HCT116 (cell line): ENCODE measurements at regions not wholly inside any gene's neighbourhood (a gene's known extent, or its start where the extent isn't known, plus 50 kb on each side); places are given as distances from the start of the nearest gene placed in this dataset.

Experiments used
- ATAC-seq: fragments of 200-7000 bp; cut with Tn5 transposase; 2 replicates; pipeline ENCODE4 v1.9.1; 2020; ENCODE audit warnings: mild to moderate bottlenecking, moderate library complexity
- BruUV-seq: library from RNA; stranded (reverse); fragments of 400-500 nt; replicated peaks from 2 replicates; lab custom pipeline; 2021; lab: Mats Ljungman, UMichigan
- CTCF ChIA-PET: fragments of 300-600 bp; sonication (Branson Sonifier 250); formaldehyde crosslinking; loops from one replicate; lab custom pipeline; 2021; ENCODE audit warnings: antibody characterized with exemption; lab: Charles Lee
- POLR2A ChIA-PET: fragments of 300-600, 350-600 bp; sonication (Branson Sonifier 250); formaldehyde crosslinking; loops from one replicate; lab custom pipeline; 2021; ENCODE audit warnings: antibody characterized with exemption; lab: Charles Lee
- RAD21 ChIA-PET, 2 experiments: fragments of 300-600 bp; sonication (Branson Sonifier 250); formaldehyde crosslinking; loops; one replicate each; lab custom pipeline; 2023; ENCODE audit warnings: low total read pairs in 2 of 2; ENCODE audit not compliant: uncharacterized antibody in 2 of 2, unreplicated experiment in 2 of 2, low non-redundant PET in 1 of 2; lab: Charles Lee
- DNase-seq: peaks from one replicate; pipeline ENCODE4 v3.0.0-alpha.2; 2010; ENCODE audit warnings: low read depth, low spot score
- H2AFZ ChIP-seq: fragments of 200-600 bp; shearing (Covaris generic), sonication (generic); 2 replicates; pipeline ENCODE4 v1.6.1; 2017; ENCODE audit warnings: low read depth, mixed run types, mixed read lengths, antibody characterized with exemption, low read length; ENCODE audit not compliant: poor library complexity, severe bottlenecking
- H3K27ac ChIP-seq: 2 replicates; pipeline ENCODE4 v1.5.1; 2012; ENCODE audit warnings: low read depth, low read length
- H3K27me3 ChIP-seq: fragments of 200-600 bp; sonication (generic); 2 replicates; pipeline ENCODE4 v1.6.1; 2016; ENCODE audit warnings: mixed run types, low read length, mixed read lengths; ENCODE audit not compliant: insufficient read depth
- H3K36me3 ChIP-seq, 2 experiments: fragments of 200-500 bp in 1 of 2; fragments of 200-600 bp in 1 of 2; sonication (Bioruptor generic) in 1 of 2; sonication (generic) in 1 of 2; 2 replicates each; pipeline versions ENCODE4 v1.5.1 to v1.6.1; 2014 to 2016; ENCODE audit warnings: low read length in 2 of 2, inconsistent platforms in 1 of 2, mixed read lengths in 1 of 2, mixed run types in 1 of 2; ENCODE audit not compliant: insufficient read depth in 2 of 2, control insufficient read depth in 1 of 2
- H3K4me1 ChIP-seq, 2 experiments: fragments of 200-600 bp in 1 of 2; sonication (generic) in 1 of 2; 2 replicates each; pipeline versions ENCODE4 v1.5.1 to v1.6.1; 2012 to 2017; ENCODE audit warnings: low read length in 2 of 2, inconsistent platforms in 1 of 2, mild to moderate bottlenecking in 1 of 2, mixed read lengths in 1 of 2, mixed run types in 1 of 2, moderate library complexity in 1 of 2; ENCODE audit not compliant: insufficient read depth in 2 of 2, control insufficient read depth in 1 of 2
- H3K4me2 ChIP-seq: fragments of 200-600 bp; sonication (generic); 2 replicates; pipeline ENCODE4 v1.6.1; 2017; ENCODE audit warnings: mixed run types, low read length, mixed read lengths
- H3K4me3 ChIP-seq, 2 experiments: fragments of 200-600 bp in 1 of 2; sonication (generic) in 1 of 2; replicated peaks in 1 of 2; 2 replicates each; pipeline ENCODE4 v1.5.1; 2011 to 2016; ENCODE audit warnings: low read length in 2 of 2, control low read depth in 1 of 2, low read depth in 1 of 2, mild to moderate bottlenecking in 1 of 2, mixed read lengths in 1 of 2, mixed run types in 1 of 2
- H3K79me2 ChIP-seq: fragments of 200-600 bp; sonication (generic); 2 replicates; pipeline ENCODE4 v1.6.1; 2017; ENCODE audit warnings: mild to moderate bottlenecking, mixed run types, low read length, moderate library complexity, mixed read lengths; ENCODE audit not compliant: insufficient read depth
- H3K9ac ChIP-seq: fragments of 200-600 bp; sonication (generic); 2 replicates; pipeline ENCODE4 v1.6.1; 2016; ENCODE audit warnings: low read length, mixed read lengths
- H3K9me2 ChIP-seq: fragments of 200-600 bp; sonication (generic), shearing (Covaris generic); 2 replicates; pipeline ENCODE4 v1.6.1; 2017; ENCODE audit warnings: mixed run types, mild to moderate bottlenecking, moderate library complexity; ENCODE audit not compliant: insufficient read depth
- H3K9me3 ChIP-seq, 2 experiments: fragments of 200-500 bp in 1 of 2; fragments of 200-600 bp in 1 of 2; sonication (Bioruptor generic) in 1 of 2; sonication (generic) in 1 of 2; 2 replicates each; pipeline ENCODE4 v1.6.1; 2014 to 2017; ENCODE audit warnings: low read length in 2 of 2, mixed read lengths in 2 of 2, inconsistent platforms in 1 of 2, low read depth in 1 of 2, mild to moderate bottlenecking in 1 of 2, mixed run types in 1 of 2, moderate library complexity in 1 of 2; ENCODE audit not compliant: control insufficient read depth in 1 of 2, insufficient read depth in 1 of 2
- H4K20me1 ChIP-seq: fragments of 200-600 bp; sonication (generic), shearing (Covaris generic); 2 replicates; pipeline ENCODE4 v1.6.1; 2017; ENCODE audit warnings: mixed run types, mild to moderate bottlenecking, moderate library complexity; ENCODE audit not compliant: insufficient read depth
- CBX3 ChIP-seq: IDR thresholded peaks from 2 replicates; pipeline ENCODE4 v1.6.1; 2012; ENCODE audit warnings: low read depth
- CEBPB ChIP-seq: IDR thresholded peaks from 2 replicates; pipeline ENCODE4 v1.6.1; 2012; ENCODE audit warnings: low read depth
- CTCF ChIP-seq, 3 experiments: fragments of 200-600 bp in 1 of 3; sonication (generic) in 1 of 3; IDR thresholded peaks in 2 of 3; conservative IDR thresholded peaks in 1 of 3; 2 replicates each; pipeline ENCODE4 v1.5.1; 2012 to 2017; ENCODE audit warnings: low read depth in 2 of 3, low read length in 2 of 3, antibody characterized with exemption in 1 of 3, borderline replicate concordance in 1 of 3, control low read depth in 1 of 3, mild to moderate bottlenecking in 1 of 3, mixed read lengths in 1 of 3, mixed run types in 1 of 3, moderate library complexity in 1 of 3; ENCODE audit not compliant: insufficient read depth in 1 of 3
- EGR1 ChIP-seq: IDR thresholded peaks from 2 replicates; pipeline ENCODE4 v1.6.1; 2012; ENCODE audit warnings: low read depth
- FOSL1 ChIP-seq: IDR thresholded peaks from 2 replicates; pipeline ENCODE4 v1.6.1; 2012; ENCODE audit warnings: low read depth
- JUND ChIP-seq: IDR thresholded peaks from 2 replicates; pipeline ENCODE4 v1.6.1; 2012
- MAX ChIP-seq: IDR thresholded peaks from 2 replicates; pipeline ENCODE4 v1.6.1; 2012
- POLR2A ChIP-seq: IDR thresholded peaks from 2 replicates; pipeline ENCODE4 v1.7.0; 2011; ENCODE audit warnings: borderline replicate concordance; ENCODE audit not compliant: insufficient read depth, insufficient read length; ENCODE audit errors: extremely low read depth
- POLR2AphosphoS5 ChIP-seq: IDR thresholded peaks from 2 replicates; pipeline ENCODE4 v1.6.1; 2011; ENCODE audit warnings: mild to moderate bottlenecking, low read depth, low read length, moderate library complexity
- RAD21 ChIP-seq: IDR thresholded peaks from 2 replicates; pipeline ENCODE4 v1.6.1; 2012; ENCODE audit warnings: low read depth, mild to moderate bottlenecking
- REST ChIP-seq: IDR thresholded peaks from 2 replicates; pipeline ENCODE4 v1.6.1; 2012; ENCODE audit warnings: low read depth
- SIN3A ChIP-seq: IDR thresholded peaks from 2 replicates; pipeline ENCODE4 v1.6.1; 2012; ENCODE audit warnings: low read depth
- SP1 ChIP-seq: IDR thresholded peaks from 2 replicates; pipeline ENCODE4 v1.6.1; 2012; ENCODE audit warnings: low read depth
- SRF ChIP-seq: IDR thresholded peaks from 2 replicates; pipeline ENCODE4 v1.6.1; 2012; ENCODE audit warnings: low read depth
- TCF7L2 ChIP-seq: IDR thresholded peaks from 2 replicates; pipeline ENCODE4 v1.7.0; 2011; ENCODE audit warnings: borderline replicate concordance, inconsistent platforms; ENCODE audit not compliant: insufficient read depth, insufficient read length; ENCODE audit errors: extremely low read depth
- ZBTB33 ChIP-seq: IDR thresholded peaks from 2 replicates; pipeline ENCODE4 v1.6.1; 2011; ENCODE audit warnings: mild to moderate bottlenecking, low read length, moderate library complexity; ENCODE audit not compliant: insufficient replicate concordance; ENCODE audit errors: extremely low read depth
- ZFX ChIP-seq: fragments of 450-650 bp; IDR thresholded peaks from 2 replicates; pipeline ENCODE4 v1.6.1; 2017
- ZNF274 ChIP-seq: fragments of 200-500 bp; sonication (Bioruptor generic); IDR thresholded peaks from 2 replicates; pipeline ENCODE4 v1.6.1; 2014; ENCODE audit warnings: mild to moderate bottlenecking, low read depth, low read length, inconsistent platforms
- intact Hi-C: fragments of 100-400 bp; cut with micrococcal nuclease; formaldehyde crosslinking; loops from 2 replicates; pipeline ENCODE4 v1.10.0; 2022

- no peak for ATAC-seq
- 0 out of 2 replicates have a peak, but pooled peaks cover 8% of the 10 kb centered on the region for H3K27me3 ChIP-seq
- H2AFZ ChIP-seq: no peak overlapping the region
- no peak overlapping the region for H3K9ac ChIP-seq
- H3K9me3 ChIP-seq: no peaks in the 10 kb centered on the region
- POLR2A ChIA-PET: no interaction called here
- no peaks in the 10 kb centered on the region for H4K20me1 ChIP-seq
- no peaks in the 10 kb centered on the region for H3K36me3 ChIP-seq
- no peaks in the 10 kb centered on the region for H3K79me2 ChIP-seq
- TF ChIP-seq SRF: no peak
- no peak for TF ChIP-seq POLR2A
- TF ChIP-seq CEBPB: no peak
- no peak for TF ChIP-seq SIN3A
- no peak for TF ChIP-seq ZBTB33
- TF ChIP-seq MAX: no peak
- no peak for TF ChIP-seq CBX3
- TF ChIP-seq ZFX: no peak
- TF ChIP-seq JUND: no peak
- TF ChIP-seq CTCF (IDR thresholded peaks at IDR 0.05 in 2 of 3, conservative IDR thresholded peaks at IDR 0.05 in 1 of 3; ENCODE audit: borderline replicate concordance in 1 of 3, insufficient read depth in 1 of 3, low read depth in 2 of 3, low read length in 2 of 3): no peak
- TF ChIP-seq REST: no peak
- TF ChIP-seq TCF7L2: no peak
- no peak for TF ChIP-seq ZNF274
- TF ChIP-seq FOSL1: no peak
- TF ChIP-seq POLR2AphosphoS5: no peak
- no peak for TF ChIP-seq SP1
- no peak for TF ChIP-seq EGR1
- TF ChIP-seq RAD21: no peak
- CTCF ChIA-PET: no interaction called here
- H3K9me2 ChIP-seq: no peaks in the 10 kb centered on the region
- no TSS peak for BruUV-seq
- no peak overlapping the region for H3K4me2 ChIP-seq
- no peak overlapping the region for H3K27ac ChIP-seq
- no peak for DNase-seq
- no peaks in the 10 kb centered on the region for H3K4me1 ChIP-seq
- intact Hi-C loops: no loop called here
- RAD21 ChIA-PET: no interaction called here
- no peak overlapping the region for H3K4me3 ChIP-seq
These were observed 399.5 kb downstream of the RMST start for GRCh38 chr12:97862072-97862471.
